CD8-positive, alpha-beta memory T cell (primary cell): ENCODE measurements at regions not wholly inside any gene's neighbourhood (a gene's known extent, or its start where the extent isn't known, plus 50 kb on each side); places are given as distances from the start of the nearest gene placed in this dataset.

Source experiments
- CTCF ChIA-PET: fragments of 350-600 bp; sonication (Branson Sonifier 250); formaldehyde crosslinking; loops from one replicate; lab custom pipeline; 2021; ENCODE audit warnings: antibody characterized with exemption; lab: Charles Lee
- POLR2A ChIA-PET: fragments of 350-600 bp; sonication (Branson Sonifier 250); formaldehyde crosslinking; loops from one replicate; lab custom pipeline; 2021; ENCODE audit warnings: antibody characterized with exemption; lab: Charles Lee
- DNase-seq, 5 donors: peaks; one replicate each; pipeline versions ENCODE4 v3.0.0 to v3.0.0-alpha.2; 2020 to 2022; ENCODE audit warnings: mixed read lengths in 1 of 5
- H3K27ac ChIP-seq: one replicate; pipeline ENCODE4 v1.7.0; 2013; ENCODE audit warnings: low read depth, mild to moderate bottlenecking, low read length, moderate library complexity
- H3K27me3 ChIP-seq: 2 replicates; pipeline ENCODE4 v1.7.0; 2013; ENCODE audit warnings: low read length, mild to moderate bottlenecking; ENCODE audit not compliant: insufficient read depth, poor library complexity, severe bottlenecking
- H3K36me3 ChIP-seq: 2 replicates; pipeline ENCODE4 v1.7.0; 2013; ENCODE audit warnings: mild to moderate bottlenecking, low read length, moderate library complexity; ENCODE audit not compliant: insufficient read depth
- H3K4me1 ChIP-seq: 2 replicates; pipeline ENCODE4 v1.7.0; 2013; ENCODE audit warnings: mild to moderate bottlenecking, low read length, moderate library complexity; ENCODE audit not compliant: insufficient read depth
- H3K4me3 ChIP-seq: 2 replicates; pipeline ENCODE4 v1.7.0; 2013; ENCODE audit warnings: mild to moderate bottlenecking, low read length
- H3K9me3 ChIP-seq: 2 replicates; pipeline ENCODE4 v1.7.0; 2013; ENCODE audit warnings: mild to moderate bottlenecking, low read length
- H3K27ac Mint-ChIP-seq, 8 donors: one replicate each; pipeline ENCODE4 v1.8.0; 2020 to 2021; ENCODE audit warnings: mixed read lengths in 8 of 8, mild to moderate bottlenecking in 6 of 8, inconsistent platforms in 3 of 8, moderate library complexity in 3 of 8
- H3K27me3 Mint-ChIP-seq, 2 donors: one replicate each; pipeline ENCODE4 v1.8.0; 2020 to 2021; ENCODE audit warnings: mixed read lengths in 2 of 2, mild to moderate bottlenecking in 1 of 2, moderate library complexity in 1 of 2
- H3K36me3 Mint-ChIP-seq, 3 donors: one replicate each; pipeline ENCODE4 v1.8.0; 2020 to 2021; ENCODE audit warnings: mixed read lengths in 3 of 3, inconsistent platforms in 1 of 3, mild to moderate bottlenecking in 1 of 3
- H3K4me1 Mint-ChIP-seq, 3 donors: one replicate each; pipeline ENCODE4 v1.8.0; 2020 to 2021; ENCODE audit warnings: mixed read lengths in 3 of 3, inconsistent platforms in 1 of 3, mild to moderate bottlenecking in 1 of 3
- H3K4me3 Mint-ChIP-seq, 7 donors: one replicate each; pipeline ENCODE4 v1.8.0; 2020 to 2021; ENCODE audit warnings: mixed read lengths in 7 of 7, mild to moderate bottlenecking in 6 of 7, moderate library complexity in 4 of 7, inconsistent platforms in 2 of 7
- H3K9me3 Mint-ChIP-seq, 5 donors: one replicate each; pipeline ENCODE4 v1.8.0; 2020 to 2022; ENCODE audit warnings: mixed read lengths in 5 of 5, mild to moderate bottlenecking in 3 of 5, moderate library complexity in 2 of 5, inconsistent platforms in 1 of 5

DNA sequence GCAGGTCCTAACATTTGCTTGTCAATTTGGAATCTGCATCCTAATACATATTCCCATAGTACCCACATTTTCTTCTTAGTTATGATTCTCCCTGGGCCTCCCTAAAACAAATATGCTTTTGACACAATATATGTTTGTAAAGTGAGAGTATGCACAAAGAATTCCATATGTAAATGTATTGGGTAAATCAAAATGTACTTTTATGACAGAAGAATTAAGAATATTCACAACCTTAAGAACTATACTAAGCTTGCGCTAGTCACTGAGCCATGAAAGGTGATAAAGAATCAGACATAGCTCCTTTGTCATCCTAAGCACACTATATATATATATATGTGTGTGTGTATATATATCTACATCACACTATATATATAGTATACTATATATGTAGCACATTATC lies 438.5 kb downstream of the ACTL7B start:
- Histone ChIP-seq H3K27ac (no peak overlapping the region), H3K36me3 (no peaks in the 10 kb centered on the region), H3K27me3 (no peaks in the 10 kb centered on the region), H3K4me3 (no peak overlapping the region), H3K9me3 (no peaks in the 10 kb centered on the region), H3K4me1 (no peaks in the 10 kb centered on the region)
- Mint-ChIP-seq H3K9me3 (peaks cover 0 to 14% (median 4%) of the 10 kb centered on the region in 5 donors), H3K36me3 (no peaks in the 10 kb centered on the region), H3K4me1 (no peaks in the 10 kb centered on the region), H3K4me3 (no peak overlapping the region), H3K27me3 (no peaks in the 10 kb centered on the region), H3K27ac (no peak overlapping the region)
- no peak for DNase-seq
- POLR2A ChIA-PET, result no interaction called here
- CTCF ChIA-PET, result no interaction called here

GRCh38 chr9:108416324-108416723 lies 439.5 kb downstream of the ACTL7B start:
- no peak for DNase-seq
- POLR2A ChIA-PET, result no interaction called here
- peaks cover 0 to 11% (median 4%) of the 10 kb centered on the region in 5 donors for H3K9me3 Mint-ChIP-seq

DNA sequence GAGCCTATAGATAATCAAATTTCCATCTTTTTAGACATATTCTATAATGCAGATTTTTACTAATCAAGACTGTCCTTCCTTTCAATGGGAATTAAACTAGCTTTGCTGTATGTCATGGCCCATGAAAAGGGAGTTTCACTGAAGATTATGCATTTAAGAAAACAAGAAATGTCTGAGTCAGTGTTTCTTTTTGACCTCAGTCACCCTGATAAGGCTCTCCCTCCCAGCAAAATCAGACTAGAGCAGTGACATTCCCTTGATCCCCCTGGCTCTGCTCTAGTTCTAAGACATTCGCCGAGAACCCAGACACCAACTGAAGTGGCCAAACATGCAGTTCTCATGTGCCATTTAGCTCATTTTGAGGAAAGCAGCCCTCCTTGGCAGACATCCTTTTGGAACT lies 442.0 kb downstream of the ACTL7B start:
- no peak overlapping the region for H3K4me3 Mint-ChIP-seq
- H3K27ac Mint-ChIP-seq, result no peak overlapping the region
- H3K36me3 ChIP-seq, result no peaks in the 10 kb centered on the region

More at GRCh38 chr9:108416324-108416723, 439.5 kb downstream of the ACTL7B start:
- Histone ChIP-seq H3K9me3 (no peaks in the 10 kb centered on the region), H3K27me3 (no peaks in the 10 kb centered on the region), H3K4me1 (no peaks in the 10 kb centered on the region), H3K36me3 (no peaks in the 10 kb centered on the region), H3K4me3 (no peak overlapping the region), H3K27ac (no peak overlapping the region)
- H3K36me3 Mint-ChIP-seq, result no peaks in the 10 kb centered on the region
- no peak overlapping the region for H3K27ac Mint-ChIP-seq
- H3K4me1 Mint-ChIP-seq, result no peaks in the 10 kb centered on the region
- CTCF ChIA-PET, result interaction anchor here (1.5 kb wide), 1 partner anchor 12 kb away, joined by 4 read pairs; no protein-coding TSS in a partner anchor
- no peak overlapping the region for H3K4me3 Mint-ChIP-seq
- H3K27me3 Mint-ChIP-seq, result no peaks in the 10 kb centered on the region

GRCh38 chr9:108412755-108413154 lies 443.0 kb downstream of the ACTL7B start:
- Histone ChIP-seq H3K4me1 (no peaks in the 10 kb centered on the region), H3K27ac (no peak overlapping the region), H3K36me3 (no peaks in the 10 kb centered on the region), H3K4me3 (no peak overlapping the region), H3K27me3 (no peaks in the 10 kb centered on the region), H3K9me3 (no peaks in the 10 kb centered on the region)
- ChIA-PET CTCF (no interaction called here), POLR2A (no interaction called here)
- Mint-ChIP-seq H3K36me3 (no peaks in the 10 kb centered on the region), H3K4me1 (no peaks in the 10 kb centered on the region), H3K4me3 (no peak overlapping the region), H3K9me3 (peaks cover 0 to 8% (median 2%) of the 10 kb centered on the region in 5 donors), H3K27ac (no peak overlapping the region), H3K27me3 (no peaks in the 10 kb centered on the region)
- no peak for DNase-seq

More for the DNA sequence above, 442.0 kb downstream of the ACTL7B start:
- H3K36me3 Mint-ChIP-seq, result no peaks in the 10 kb centered on the region
- Histone ChIP-seq H3K4me3 (no peak overlapping the region), H3K27me3 (no peaks in the 10 kb centered on the region), H3K9me3 (no peaks in the 10 kb centered on the region), H3K27ac (no peak overlapping the region), H3K4me1 (no peaks in the 10 kb centered on the region)
- ChIA-PET CTCF (no interaction called here), POLR2A (no interaction called here)
- H3K27me3 Mint-ChIP-seq, result no peaks in the 10 kb centered on the region
- H3K4me1 Mint-ChIP-seq, result no peaks in the 10 kb centered on the region
- DNase-seq, result no peak
- peaks cover 0 to 8% (median 2%) of the 10 kb centered on the region in 5 donors for H3K9me3 Mint-ChIP-seq

DNA sequence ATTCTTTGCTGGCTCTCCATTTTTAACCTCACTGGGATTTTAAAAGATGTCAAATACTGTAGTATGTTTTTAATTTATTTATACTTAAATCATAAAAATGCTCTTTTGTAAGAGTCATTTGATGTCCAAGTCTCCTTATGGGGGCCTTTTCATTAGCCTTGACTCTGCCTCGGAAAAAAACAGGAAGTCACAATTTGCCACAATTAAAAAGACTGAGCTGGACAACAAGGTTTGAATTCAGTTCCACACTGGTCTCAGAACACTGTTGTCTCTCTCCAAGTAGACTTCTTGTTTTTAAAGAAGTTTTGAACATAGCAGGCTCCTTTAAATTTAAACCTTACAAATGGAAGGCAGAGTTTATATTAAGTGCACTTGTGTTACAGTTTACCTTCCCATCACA lies 444.2 kb downstream of the ACTL7B start:
- no peaks in the 10 kb centered on the region for H3K4me1 Mint-ChIP-seq
- Histone ChIP-seq H3K4me1 (no peaks in the 10 kb centered on the region), H3K36me3 (no peaks in the 10 kb centered on the region), H3K27ac (no peak overlapping the region), H3K27me3 (no peaks in the 10 kb centered on the region), H3K4me3 (no peak overlapping the region), H3K9me3 (no peaks in the 10 kb centered on the region)
- H3K27ac Mint-ChIP-seq, result no peak overlapping the region
- H3K27me3 Mint-ChIP-seq, result no peaks in the 10 kb centered on the region
- no peak overlapping the region for H3K4me3 Mint-ChIP-seq
- H3K36me3 Mint-ChIP-seq, result no peaks in the 10 kb centered on the region
- H3K9me3 Mint-ChIP-seq, result peaks cover 0 to 8% (median 2%) of the 10 kb centered on the region in 5 donors
- ChIA-PET POLR2A (no interaction called here), CTCF (no interaction called here)
- DNase-seq, result no peak

DNA sequence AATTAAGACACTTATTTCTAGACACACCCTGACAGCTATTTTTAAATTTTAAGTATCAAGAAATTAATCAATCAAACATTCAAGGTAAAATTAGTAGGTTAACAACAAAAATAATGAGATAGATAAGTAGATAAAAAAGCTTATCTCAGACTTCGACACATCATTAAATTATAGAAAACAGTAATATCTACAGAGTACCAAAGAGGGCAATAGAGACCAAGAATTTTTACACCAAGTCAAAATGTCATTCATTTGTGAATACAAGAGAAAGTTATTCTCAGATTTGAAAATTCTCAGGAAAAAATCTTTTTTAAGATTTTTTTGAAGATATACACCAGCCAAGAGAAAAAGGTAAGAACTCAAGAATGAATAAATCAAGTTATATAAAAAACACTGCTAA lies 445.6 kb downstream of the ACTL7B start:
- H3K36me3 Mint-ChIP-seq, result no peaks in the 10 kb centered on the region
- H3K4me1 Mint-ChIP-seq, result no peaks in the 10 kb centered on the region
- POLR2A ChIA-PET, result no interaction called here
- Histone ChIP-seq H3K4me1 (no peaks in the 10 kb centered on the region), H3K36me3 (no peaks in the 10 kb centered on the region), H3K9me3 (no peaks in the 10 kb centered on the region), H3K4me3 (no peak overlapping the region), H3K27me3 (no peaks in the 10 kb centered on the region), H3K27ac (no peak overlapping the region)
- H3K4me3 Mint-ChIP-seq, result no peak overlapping the region
- H3K27ac Mint-ChIP-seq, result no peak overlapping the region
- CTCF ChIA-PET, result no interaction called here
- peaks cover 0 to 7% (median 0%) of the 10 kb centered on the region in 5 donors for H3K9me3 Mint-ChIP-seq
- no peaks in the 10 kb centered on the region for H3K27me3 Mint-ChIP-seq
- DNase-seq, result no peak

GRCh38 chr9:108400297-108400696 lies 455.5 kb downstream of the ACTL7B start:
- no peak overlapping the region for H3K27ac Mint-ChIP-seq
- H3K4me3 ChIP-seq, result no peak overlapping the region
- H3K36me3 Mint-ChIP-seq, result no peaks in the 10 kb centered on the region
- H3K4me3 Mint-ChIP-seq, result no peak overlapping the region
- H3K4me1 Mint-ChIP-seq, result no peaks in the 10 kb centered on the region
- peaks cover 0 to 2% of the 10 kb centered on the region in 2 donors for H3K27me3 Mint-ChIP-seq
- DNase-seq, result no peak
- H3K36me3 ChIP-seq, result no peaks in the 10 kb centered on the region
- H3K27me3 ChIP-seq, result no peaks in the 10 kb centered on the region
- H3K9me3 ChIP-seq, result no peaks in the 10 kb centered on the region
- POLR2A ChIA-PET, result no interaction called here
- H3K9me3 Mint-ChIP-seq, result peaks cover 0 to 17% (median 2%) of the 10 kb centered on the region in 5 donors
- no peaks in the 10 kb centered on the region for H3K4me1 ChIP-seq
- no peak overlapping the region for H3K27ac ChIP-seq
- CTCF ChIA-PET, result no interaction called here

DNA sequence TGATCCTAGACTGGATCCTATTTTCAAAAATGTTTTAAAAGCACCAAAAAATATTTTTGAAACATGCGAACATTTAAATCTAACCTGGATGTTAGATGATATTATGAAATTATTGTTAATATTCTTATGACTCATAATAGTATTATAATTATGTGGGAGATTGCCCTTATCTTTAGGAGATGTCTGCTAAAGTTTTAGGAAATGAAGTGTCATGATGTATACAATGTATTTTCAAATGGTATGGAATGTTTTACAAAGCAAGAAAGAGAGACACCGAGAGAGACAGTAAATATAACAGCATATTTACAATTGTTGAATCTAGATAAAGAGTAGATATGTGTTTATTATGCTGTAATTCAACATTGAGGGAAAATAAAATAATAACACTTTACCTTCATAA lies 455.9 kb downstream of the ACTL7B start:
- Mint-ChIP-seq H3K4me1 (no peaks in the 10 kb centered on the region), H3K36me3 (no peaks in the 10 kb centered on the region), H3K27me3 (peaks cover 0 to 2% of the 10 kb centered on the region in 2 donors), H3K9me3 (peaks cover 0 to 13% (median 0%) of the 10 kb centered on the region in 5 donors), H3K27ac (no peak overlapping the region), H3K4me3 (no peak overlapping the region)
- no peak overlapping the region for H3K27ac ChIP-seq
- ChIA-PET CTCF (no interaction called here), POLR2A (no interaction called here)
- H3K36me3 ChIP-seq, result no peaks in the 10 kb centered on the region
- H3K4me3 ChIP-seq, result no peak overlapping the region
- H3K27me3 ChIP-seq, result no peaks in the 10 kb centered on the region
- no peaks in the 10 kb centered on the region for H3K4me1 ChIP-seq
- H3K9me3 ChIP-seq, result no peaks in the 10 kb centered on the region
- DNase-seq, result no peak

GRCh38 chr9:108397286-108397685 lies 458.5 kb downstream of the ACTL7B start:
- no peak overlapping the region for H3K4me3 Mint-ChIP-seq
- no peaks in the 10 kb centered on the region for H3K4me1 Mint-ChIP-seq
- Histone ChIP-seq H3K27me3 (no peaks in the 10 kb centered on the region), H3K4me1 (no peaks in the 10 kb centered on the region), H3K36me3 (no peaks in the 10 kb centered on the region), H3K27ac (no peak overlapping the region), H3K9me3 (no peaks in the 10 kb centered on the region), H3K4me3 (no peak overlapping the region)
- no peaks in the 10 kb centered on the region for H3K36me3 Mint-ChIP-seq
- ChIA-PET CTCF (no interaction called here), POLR2A (no interaction called here)
- H3K9me3 Mint-ChIP-seq, result peaks cover 0 to 7% (median 2%) of the 10 kb centered on the region in 5 donors
- no peak for DNase-seq
- no peaks in the 10 kb centered on the region for H3K27me3 Mint-ChIP-seq
- no peak overlapping the region for H3K27ac Mint-ChIP-seq
